ENCODE measurements at regions not wholly inside any gene's neighbourhood (a gene's known extent, or its start where the extent isn't known, plus 50 kb on each side); places are given as distances from the start of the nearest gene placed in this dataset.

DNA sequence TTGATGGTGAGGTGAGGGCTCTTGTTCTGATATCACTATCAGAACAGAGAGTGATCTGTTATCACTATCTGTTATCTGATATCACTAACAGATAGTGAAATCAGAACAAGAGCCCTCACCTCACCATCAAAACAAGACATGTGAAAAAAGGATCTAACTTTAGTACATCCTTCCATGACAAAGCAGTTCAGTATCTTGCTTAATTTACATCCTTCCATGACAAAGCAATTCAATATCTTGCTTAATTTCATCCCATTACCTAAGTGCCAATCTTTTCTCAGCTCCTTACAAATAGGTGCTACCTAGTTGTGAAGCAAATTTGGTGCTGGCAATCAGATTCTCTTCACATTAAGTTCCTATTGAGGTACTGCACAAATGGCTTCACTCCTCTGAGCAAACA lies 1865.6 kb upstream of the FLRT2 start:
- TF ChIP-seq CTCF (IDR thresholded peaks at IDR 0.05) (no peak), ZFX (IDR thresholded peaks at IDR 0.05; ENCODE audit: borderline replicate concordance) (no peak)

Measured in 22Rv1 (cell line).